Ascending aorta (tissue), 2 donors: ENCODE measurements at regions not wholly inside any gene's neighbourhood (a gene's known extent, or its start where the extent isn't known, plus 50 kb on each side); places are given as distances from the start of the nearest gene placed in this dataset.

Experiments used
- DNase-seq, 2 donors: peaks; one replicate each; pipeline ENCODE4 v3.0.0-alpha.2; 2019; ENCODE audit warnings: low spot score in 2 of 2
- H3K27ac ChIP-seq, 2 donors: fragments of 200-600 bp; sonication (generic); one replicate each; pipeline ENCODE4 v1.5.1; 2016 to 2017; ENCODE audit warnings: mild to moderate bottlenecking in 1 of 2
- H3K27me3 ChIP-seq: fragments of 200-600 bp; sonication (generic); one replicate; pipeline ENCODE4 v1.5.1; 2017
- H3K36me3 ChIP-seq, 2 donors: fragments of 200-600 bp; sonication (generic); one replicate each; pipeline ENCODE4 v1.5.1; 2016
- H3K4me1 ChIP-seq, 2 donors: fragments of 200-600 bp; sonication (generic); one replicate each; pipeline ENCODE4 v1.5.1; 2016 to 2017; ENCODE audit warnings: mild to moderate bottlenecking in 1 of 2
- H3K4me3 ChIP-seq, 2 donors: fragments of 200-600 bp; sonication (generic); one replicate each; pipeline ENCODE4 v1.5.1; 2016 to 2017; ENCODE audit warnings: mild to moderate bottlenecking in 1 of 2
- H3K9me3 ChIP-seq, 2 donors: fragments of 200-600 bp; sonication (generic); one replicate each; pipeline ENCODE4 v1.5.1; 2016
- intact Hi-C: fragments of 100-400 bp; cut with DNase I; formaldehyde crosslinking; loops from one replicate; pipeline ENCODE4 v1.15.1; 2023
- TF ChIP-seq, protein P1 (sequence below), 3 experiments: fragments of 200-600 bp in 2 of 3; fragments of 450-650 bp in 1 of 3; sonication (generic) in 2 of 3; IDR thresholded peaks; one replicate each; pipeline ENCODE4 v1.5.1; 2016 to 2019; ENCODE audit warnings: antibody characterized with exemption in 3 of 3, mild to moderate bottlenecking in 1 of 3, moderate library complexity in 1 of 3

DNA sequence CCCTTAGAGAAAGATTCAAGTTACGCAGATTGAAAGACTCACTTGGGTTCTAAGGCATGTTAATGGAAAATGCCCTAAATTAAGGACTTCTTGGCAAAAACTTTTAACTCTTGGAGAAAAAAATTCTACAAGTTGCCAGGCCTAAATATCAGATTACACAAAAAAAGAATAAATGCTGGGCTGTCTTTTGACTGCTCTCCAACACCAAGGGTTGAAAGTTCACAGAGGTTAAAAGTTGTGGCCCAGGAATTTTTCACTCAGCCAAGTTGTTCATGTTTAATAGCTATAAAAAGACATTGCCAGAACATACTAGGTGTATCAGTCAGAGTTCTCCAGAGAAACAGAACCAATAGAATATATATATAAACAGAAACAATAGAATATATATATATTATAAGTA, 204.3 kb upstream of the ADRA1D start:
- H3K27ac ChIP-seq = peak overlapping the region in 1 of 2 donors; percentile 10
- H3K4me1 ChIP-seq = peaks cover 0 to 8% of the 10 kb centered on the region in 2 donors
- H3K36me3 ChIP-seq = no peaks in the 10 kb centered on the region
- H3K4me3 ChIP-seq = no peak overlapping the region
- H3K9me3 ChIP-seq = no peaks in the 10 kb centered on the region
- intact Hi-C loops = no loop called here
- H3K27me3 ChIP-seq = no peaks in the 10 kb centered on the region
- TF ChIP-seq, protein P1, sequence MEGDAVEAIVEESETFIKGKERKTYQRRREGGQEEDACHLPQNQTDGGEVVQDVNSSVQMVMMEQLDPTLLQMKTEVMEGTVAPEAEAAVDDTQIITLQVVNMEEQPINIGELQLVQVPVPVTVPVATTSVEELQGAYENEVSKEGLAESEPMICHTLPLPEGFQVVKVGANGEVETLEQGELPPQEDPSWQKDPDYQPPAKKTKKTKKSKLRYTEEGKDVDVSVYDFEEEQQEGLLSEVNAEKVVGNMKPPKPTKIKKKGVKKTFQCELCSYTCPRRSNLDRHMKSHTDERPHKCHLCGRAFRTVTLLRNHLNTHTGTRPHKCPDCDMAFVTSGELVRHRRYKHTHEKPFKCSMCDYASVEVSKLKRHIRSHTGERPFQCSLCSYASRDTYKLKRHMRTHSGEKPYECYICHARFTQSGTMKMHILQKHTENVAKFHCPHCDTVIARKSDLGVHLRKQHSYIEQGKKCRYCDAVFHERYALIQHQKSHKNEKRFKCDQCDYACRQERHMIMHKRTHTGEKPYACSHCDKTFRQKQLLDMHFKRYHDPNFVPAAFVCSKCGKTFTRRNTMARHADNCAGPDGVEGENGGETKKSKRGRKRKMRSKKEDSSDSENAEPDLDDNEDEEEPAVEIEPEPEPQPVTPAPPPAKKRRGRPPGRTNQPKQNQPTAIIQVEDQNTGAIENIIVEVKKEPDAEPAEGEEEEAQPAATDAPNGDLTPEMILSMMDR (IDR thresholded peaks at IDR 0.05) = no peak
- DNase-seq = no peak

DNA sequence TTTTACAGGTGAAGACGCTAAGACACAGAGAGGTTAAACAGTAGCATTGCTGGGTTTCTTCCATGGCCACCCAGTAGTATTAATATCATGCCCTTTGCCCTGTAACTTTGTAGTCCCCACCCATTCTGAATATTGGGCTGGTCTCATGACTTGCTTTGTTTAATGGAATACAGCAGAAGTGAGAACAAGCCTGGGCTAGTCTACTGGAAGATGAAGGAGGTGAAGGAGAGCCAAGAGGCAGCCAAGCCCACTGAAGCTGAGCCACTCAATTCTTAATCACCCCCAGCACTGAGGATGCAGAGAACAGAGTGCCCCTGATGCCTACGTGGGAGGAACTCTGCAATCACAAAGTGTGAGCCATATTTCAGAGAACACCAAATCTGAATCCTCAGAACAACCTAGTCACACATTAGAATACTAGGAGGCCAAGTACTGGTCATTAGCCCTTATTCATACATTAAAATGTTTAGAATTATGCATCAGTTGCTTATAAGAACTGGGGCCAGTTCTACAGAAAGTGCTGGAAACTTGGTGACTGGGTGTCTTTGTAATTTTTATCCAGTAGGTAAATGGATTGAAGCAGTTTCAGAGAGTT, 202.5 kb upstream of the ADRA1D start:
- Histone ChIP-seq H3K9me3 (no peaks in the 10 kb centered on the region), H3K4me3 (no peak overlapping the region), H3K27me3 (no peaks in the 10 kb centered on the region), H3K4me1 (peaks cover 0 to 8% of the 10 kb centered on the region in 2 donors), H3K36me3 (no peaks in the 10 kb centered on the region), H3K27ac (peak overlapping the region; percentile 45 to 63)
- DNase-seq = no peak
- intact Hi-C loops = no loop called here
- TF ChIP-seq, protein P1 (IDR thresholded peaks at IDR 0.05) = no peak

DNA sequence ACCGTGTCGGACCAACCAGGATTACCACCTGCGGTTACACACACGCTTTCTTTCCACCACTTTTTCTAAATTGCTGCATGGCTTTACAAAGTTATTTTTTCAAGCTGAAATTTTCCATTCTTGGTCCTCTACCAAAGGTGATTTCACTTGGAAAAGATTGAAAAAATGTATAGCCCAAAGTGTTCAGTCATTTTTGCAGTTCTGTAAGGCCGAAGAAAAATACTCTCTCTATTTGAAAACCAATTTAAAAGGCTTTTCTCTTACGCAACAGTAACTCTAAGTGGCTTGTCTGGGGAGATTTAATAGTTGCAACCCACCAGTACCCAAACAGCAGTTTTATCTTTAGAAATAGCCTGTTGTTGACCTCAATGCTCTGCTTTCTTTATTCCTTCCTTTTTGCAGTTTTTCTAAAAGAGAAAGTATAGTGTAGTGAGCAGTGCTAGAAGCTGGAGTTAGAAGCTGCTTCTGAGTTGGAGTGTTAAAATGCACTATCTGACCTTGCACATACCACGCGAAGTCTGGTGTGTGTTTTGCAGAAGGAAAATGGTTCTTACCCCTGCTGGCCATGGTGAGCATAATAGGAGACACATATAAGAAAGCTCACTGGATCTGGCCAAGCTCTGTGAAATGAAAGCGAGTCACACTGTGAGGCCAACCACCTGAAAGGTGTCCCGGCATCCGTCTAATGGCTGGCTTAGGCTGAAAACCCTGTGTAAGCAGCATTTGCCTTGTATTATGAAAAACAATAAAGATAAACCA, 201.0 kb upstream of the ADRA1D start:
- no peaks in the 10 kb centered on the region for H3K27me3 ChIP-seq
- no peaks in the 10 kb centered on the region for H3K9me3 ChIP-seq
- no peaks in the 10 kb centered on the region for H3K36me3 ChIP-seq
- intact Hi-C loops = no loop called here
- TF ChIP-seq, protein P1 (IDR thresholded peaks at IDR 0.05) = no peak
- peak overlapping the region in 1 of 2 donors; percentile 47 for H3K4me3 ChIP-seq
- peak overlapping the region; percentile 61 to 63 for H3K27ac ChIP-seq
- DNase-seq = no peak
- H3K4me1 ChIP-seq = peaks cover 5 to 21% of the 10 kb centered on the region in 2 donors

DNA sequence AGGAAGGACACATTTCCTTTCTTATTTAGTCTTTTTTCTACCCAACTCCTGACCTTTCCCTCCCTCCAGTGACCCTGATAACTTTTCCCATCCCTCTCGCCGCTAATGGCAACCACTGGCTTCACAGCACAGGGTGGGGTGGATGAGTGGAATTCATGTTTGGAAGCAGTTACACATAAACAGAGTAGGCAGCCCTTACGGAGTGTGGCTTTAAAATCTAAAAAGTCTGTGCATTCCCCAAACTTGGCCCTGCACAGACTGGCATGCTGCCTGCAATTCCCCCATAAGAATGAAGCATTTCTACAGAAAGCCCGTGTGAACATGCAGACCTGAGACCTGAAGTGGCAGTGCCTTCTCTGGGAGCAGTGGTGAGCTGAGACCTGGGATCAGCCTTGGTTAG, 196.7 kb upstream of the ADRA1D start:
- intact Hi-C loops = no loop called here
- DNase-seq = no peak
- H3K4me3 ChIP-seq = no peak overlapping the region
- TF ChIP-seq, protein P1 (IDR thresholded peaks at IDR 0.05) = no peak
- no peaks in the 10 kb centered on the region for H3K36me3 ChIP-seq
- peaks cover 9 to 39% of the 10 kb centered on the region in 2 donors for H3K4me1 ChIP-seq
- no peaks in the 10 kb centered on the region for H3K27me3 ChIP-seq
- no peaks in the 10 kb centered on the region for H3K9me3 ChIP-seq
- peak overlapping the region; percentile 58 to 65 for H3K27ac ChIP-seq

DNA sequence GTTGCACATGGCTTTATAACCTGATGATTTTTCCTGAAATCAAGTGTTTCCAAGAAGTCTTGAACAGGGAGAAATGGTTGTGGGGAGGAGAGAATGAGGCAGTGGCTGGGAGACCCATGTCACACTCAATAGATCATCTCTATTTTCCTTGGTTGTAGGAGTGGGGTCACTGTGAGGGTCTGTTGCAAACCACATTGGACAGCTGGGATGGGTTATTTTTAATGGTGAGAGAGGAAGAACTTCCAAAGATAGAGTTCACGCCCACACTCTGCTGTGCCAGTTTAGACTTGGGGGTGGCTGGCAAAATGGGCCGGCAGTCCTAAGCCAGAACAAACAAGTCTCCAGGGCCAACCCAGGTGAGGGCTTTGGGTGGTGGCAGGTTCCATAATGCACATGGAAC, 196.2 kb upstream of the ADRA1D start:
- Histone ChIP-seq H3K27me3 (no peaks in the 10 kb centered on the region), H3K4me3 (no peak overlapping the region), H3K4me1 (peaks cover 9 to 36% of the 10 kb centered on the region in 2 donors), H3K36me3 (no peaks in the 10 kb centered on the region), H3K27ac (peak overlapping the region; percentile 58 to 65), H3K9me3 (no peaks in the 10 kb centered on the region)
- TF ChIP-seq, protein P1 (IDR thresholded peaks at IDR 0.05) = no peak
- DNase-seq = no peak
- intact Hi-C loops = no loop called here
